ENCODE measurements at regions not wholly inside any gene's neighbourhood (a gene's known extent, or its start where the extent isn't known, plus 50 kb on each side); places are given as distances from the start of the nearest gene placed in this dataset.

DNA sequence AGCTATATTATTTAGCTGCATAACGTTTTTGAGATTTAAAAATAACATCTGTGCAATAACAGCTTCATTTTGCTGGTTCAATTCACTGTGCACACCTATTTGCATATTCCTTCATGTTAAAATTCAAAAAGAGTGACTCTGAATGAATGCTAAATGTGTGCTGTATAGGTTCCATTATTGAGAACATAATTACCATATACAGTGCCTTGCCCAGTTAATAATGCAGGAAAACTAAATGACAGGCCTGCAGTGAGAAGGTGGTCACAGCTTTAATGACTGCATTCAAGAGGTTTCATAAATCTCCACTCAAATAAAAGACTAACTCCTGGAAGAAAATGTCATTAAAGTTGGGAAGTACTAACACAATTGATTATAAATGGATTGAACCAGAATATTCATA lies 1183.2 kb upstream of the ADGRL3 start:
- TF ChIP-seq, protein P1, sequence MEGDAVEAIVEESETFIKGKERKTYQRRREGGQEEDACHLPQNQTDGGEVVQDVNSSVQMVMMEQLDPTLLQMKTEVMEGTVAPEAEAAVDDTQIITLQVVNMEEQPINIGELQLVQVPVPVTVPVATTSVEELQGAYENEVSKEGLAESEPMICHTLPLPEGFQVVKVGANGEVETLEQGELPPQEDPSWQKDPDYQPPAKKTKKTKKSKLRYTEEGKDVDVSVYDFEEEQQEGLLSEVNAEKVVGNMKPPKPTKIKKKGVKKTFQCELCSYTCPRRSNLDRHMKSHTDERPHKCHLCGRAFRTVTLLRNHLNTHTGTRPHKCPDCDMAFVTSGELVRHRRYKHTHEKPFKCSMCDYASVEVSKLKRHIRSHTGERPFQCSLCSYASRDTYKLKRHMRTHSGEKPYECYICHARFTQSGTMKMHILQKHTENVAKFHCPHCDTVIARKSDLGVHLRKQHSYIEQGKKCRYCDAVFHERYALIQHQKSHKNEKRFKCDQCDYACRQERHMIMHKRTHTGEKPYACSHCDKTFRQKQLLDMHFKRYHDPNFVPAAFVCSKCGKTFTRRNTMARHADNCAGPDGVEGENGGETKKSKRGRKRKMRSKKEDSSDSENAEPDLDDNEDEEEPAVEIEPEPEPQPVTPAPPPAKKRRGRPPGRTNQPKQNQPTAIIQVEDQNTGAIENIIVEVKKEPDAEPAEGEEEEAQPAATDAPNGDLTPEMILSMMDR (IDR thresholded peaks at IDR 0.05; ENCODE audit: control extremely low read depth in 1 of 3, insufficient read depth in 1 of 3, low read depth in 1 of 3, low read length in 3 of 3): no peak
- TF ChIP-seq RAD21 (IDR thresholded peaks at IDR 0.05 in 1 of 2, conservative IDR thresholded peaks at IDR 0.05 in 1 of 2; ENCODE audit: low read depth in 2 of 2, low read length in 2 of 2) (no peak), HDAC6 (IDR thresholded peaks at IDR 0.05; ENCODE audit: low read depth, low read length) (no peak), FOSL1 (IDR thresholded peaks at IDR 0.05; ENCODE audit: insufficient read depth, low read depth, low read length) (no peak), TAF7 (optimal IDR thresholded peaks at IDR 0.05; ENCODE audit: borderline replicate concordance, low read depth, low read length) (no peak), JUN (IDR thresholded peaks at IDR 0.05; ENCODE audit: low read depth, low read length) (no peak), MAX (IDR thresholded peaks at IDR 0.05) (no peak), POLR2A (IDR thresholded peaks at IDR 0.05; ENCODE audit: control extremely low read depth in 1 of 2, low read depth in 2 of 2, low read length in 2 of 2) (no peak), EZH2 (IDR thresholded peaks at IDR 0.05; ENCODE audit: low read depth, low read length, severe bottlenecking) (no peak), SIN3A (conservative IDR thresholded peaks at IDR 0.05 in 1 of 2, IDR thresholded peaks at IDR 0.05 in 1 of 2; ENCODE audit: low read depth in 1 of 2, low read length in 2 of 2) (no peak), CREB1 (IDR thresholded peaks at IDR 0.05) (no peak), GTF2F1 (IDR thresholded peaks at IDR 0.05; ENCODE audit: borderline replicate concordance, low read depth, low read length) (no peak)
